HG03354 (cell line): ENCODE measurements at regions not wholly inside any gene's neighbourhood (a gene's known extent, or its start where the extent isn't known, plus 50 kb on each side); places are given as distances from the start of the nearest gene placed in this dataset.
"Not testable (repeated sequence)": the region's sequence is repeated elsewhere in the genome, so short reads cannot be mapped to it uniquely, and the experiment has no call there.

Source experiments
- ATAC-seq: cut with Tn5 transposase; IDR thresholded peaks from one replicate; pipeline ENCODE4 v1.9.1; 2021; ENCODE audit warnings: mild to moderate bottlenecking; ENCODE audit not compliant: unreplicated experiment, poor library complexity, severe bottlenecking

GRCh38 chr18:10352671-10353070, 101.8 kb upstream of the APCDD1 start:
- ATAC-seq: no peak

GRCh38 chr18:10353791-10354190, 100.6 kb upstream of the APCDD1 start:
- no peak for ATAC-seq

GRCh38 chr18:10354241-10354811, 100.1 kb upstream of the APCDD1 start:
- ATAC-seq: no peak

GRCh38 chr18:10354890-10355289, 99.5 kb upstream of the APCDD1 start:
- ATAC-seq: no peak

- not testable (repeated sequence) for ATAC-seq
Observed at GRCh38 chr18:10356999-10357398, 97.4 kb upstream of the APCDD1 start.

GRCh38 chr18:10361660-10362059, 92.8 kb upstream of the APCDD1 start:
- no peak for ATAC-seq

GRCh38 chr18:10365021-10365500, 89.4 kb upstream of the APCDD1 start:
- no peak for ATAC-seq

GRCh38 chr18:10365901-10366300, 88.5 kb upstream of the APCDD1 start:
- no peak for ATAC-seq

- no peak for ATAC-seq
Observed at GRCh38 chr18:10367836-10368235, 86.6 kb upstream of the APCDD1 start.

GRCh38 chr18:10368456-10369453, 85.7 kb upstream of the APCDD1 start:
- ATAC-seq: no peak

GRCh38 chr18:10370716-10371115, 83.7 kb upstream of the APCDD1 start:
- no peak for ATAC-seq

- ATAC-seq: no peak
Observed at GRCh38 chr18:10371165-10371564, 83.3 kb upstream of the APCDD1 start.

GRCh38 chr18:10374195-10374594, 80.2 kb upstream of the APCDD1 start:
- no peak for ATAC-seq

GRCh38 chr18:10374636-10375293, 79.7 kb upstream of the APCDD1 start:
- no peak for ATAC-seq

- ATAC-seq: no peak
Observed at GRCh38 chr18:10376731-10377130, 77.7 kb upstream of the APCDD1 start.

- no peak for ATAC-seq
Observed at GRCh38 chr18:10377956-10378355, 76.5 kb upstream of the APCDD1 start.

- no peak for ATAC-seq
Observed at GRCh38 chr18:10378688-10379420, 75.6 kb upstream of the APCDD1 start.

GRCh38 chr18:10379522-10379921, 74.9 kb upstream of the APCDD1 start:
- ATAC-seq: no peak

GRCh38 chr18:10381516-10381915, 72.9 kb upstream of the APCDD1 start:
- ATAC-seq: no peak

GRCh38 chr18:10381951-10382350, 72.5 kb upstream of the APCDD1 start:
- ATAC-seq: no peak
